SK-N-SH (cell line): ENCODE measurements at regions not wholly inside any gene's neighbourhood (a gene's known extent, or its start where the extent isn't known, plus 50 kb on each side); places are given as distances from the start of the nearest gene placed in this dataset.

Source experiments
- CTCF ChIA-PET: fragments of 300-600, 350-600 bp; formaldehyde crosslinking; extraction: SDS; loops from one replicate; lab custom pipeline; 2021; lab: Yijun Ruan, JAX
- POLR2A ChIA-PET: fragments of 350-600 bp; sonication (Branson Sonifier 250); formaldehyde crosslinking; extraction: SDS; loops from one replicate; lab custom pipeline; 2020; ENCODE audit warnings: antibody characterized with exemption, inconsistent platforms; lab: Yijun Ruan, JAX
- DNase-seq: peaks from one replicate; pipeline ENCODE4 v3.0.0; 2012
- H2AFZ ChIP-seq: fragments of 200-600 bp; sonication (generic); 2 replicates; pipeline ENCODE4 v1.8.1; 2016; ENCODE audit warnings: antibody characterized with exemption, mild to moderate bottlenecking, low read depth
- H3F3A ChIP-seq: fragments of 200-600 bp; sonication (generic); replicated peaks from 2 replicates; pipeline ENCODE3; 2016; ENCODE audit warnings: antibody characterized with exemption, mild to moderate bottlenecking; ENCODE audit not compliant: insufficient read depth
- H3K27ac ChIP-seq, 2 experiments: fragments of 200-500 bp in 1 of 2; fragments of 200-600 bp in 1 of 2; sonication (Bioruptor generic) in 1 of 2; sonication (generic), shearing (Covaris generic) in 1 of 2; 2 replicates each; pipeline versions ENCODE4 v1.5.1 to v1.6.1; 2014 to 2016; ENCODE audit warnings: low read depth in 2 of 2, inconsistent platforms in 1 of 2, low read length in 1 of 2, mild to moderate bottlenecking in 1 of 2, mixed read lengths in 1 of 2
- H3K27me3 ChIP-seq: fragments of 200-600 bp; sonication (generic), shearing (Covaris generic); 2 replicates; pipeline ENCODE4 v1.6.1; 2016; ENCODE audit warnings: mixed run types; ENCODE audit not compliant: insufficient read depth
- H3K36me3 ChIP-seq, 2 experiments: fragments of 200-500 bp in 1 of 2; fragments of 200-600 bp in 1 of 2; sonication (Bioruptor generic) in 1 of 2; sonication (generic) in 1 of 2; replicated peaks in 1 of 2; 2 replicates each; pipeline versions ENCODE3 to v1.5.1; 2014 to 2016; ENCODE audit warnings: low read length in 1 of 2, mild to moderate bottlenecking in 1 of 2; ENCODE audit not compliant: insufficient read depth in 2 of 2, control insufficient read depth in 1 of 2
- H3K4me1 ChIP-seq, 2 experiments: fragments of 200-500 bp in 1 of 2; fragments of 200-600 bp in 1 of 2; sonication (Bioruptor generic) in 1 of 2; sonication (generic), shearing (Covaris generic) in 1 of 2; 2 replicates each; pipeline versions ENCODE4 v1.5.1 to v1.6.1; 2014 to 2016; ENCODE audit warnings: low read depth in 1 of 2, low read length in 1 of 2, mixed run types in 1 of 2; ENCODE audit not compliant: insufficient read depth in 2 of 2, control insufficient read depth in 1 of 2
- H3K4me2 ChIP-seq: fragments of 200-600 bp; sonication (generic), shearing (Covaris generic); 2 replicates; pipeline ENCODE4 v1.6.1; 2017; ENCODE audit warnings: mixed run types
- H3K4me3 ChIP-seq, 2 experiments: fragments of 200-500 bp in 1 of 2; fragments of 200-600 bp in 1 of 2; sonication (Bioruptor generic) in 1 of 2; sonication (generic), shearing (Covaris generic) in 1 of 2; 2 replicates each; pipeline versions ENCODE4 v1.5.1 to v1.8.1; 2014 to 2016; ENCODE audit warnings: low read depth in 2 of 2, inconsistent platforms in 1 of 2, low read length in 1 of 2, mild to moderate bottlenecking in 1 of 2, mixed read lengths in 1 of 2, moderate library complexity in 1 of 2
- H3K79me2 ChIP-seq: fragments of 200-600 bp; sonication (generic); 2 replicates; pipeline ENCODE4 v1.8.1; 2017; ENCODE audit warnings: mild to moderate bottlenecking; ENCODE audit not compliant: insufficient read depth
- H3K9ac ChIP-seq: fragments of 200-600 bp; sonication (generic); 2 replicates; pipeline ENCODE4 v1.6.1; 2017; ENCODE audit warnings: mixed run types
- H3K9me2 ChIP-seq: fragments of 200-600 bp; sonication (generic); 2 replicates; pipeline ENCODE4 v1.6.1; 2017; ENCODE audit warnings: mixed run types
- H3K9me3 ChIP-seq: fragments of 200-600 bp; sonication (generic); 2 replicates; pipeline ENCODE4 v1.6.1; 2017; ENCODE audit warnings: mixed run types, mild to moderate bottlenecking, moderate library complexity
- H4K20me1 ChIP-seq: fragments of 200-600 bp; sonication (generic); 2 replicates; pipeline ENCODE4 v1.6.1; 2017; ENCODE audit warnings: mild to moderate bottlenecking, mixed run types; ENCODE audit not compliant: insufficient read depth
- CTCF ChIP-seq: fragments of 200-600 bp; sonication (generic); IDR thresholded peaks from 2 replicates; pipeline ENCODE4 v1.6.1; 2017; ENCODE audit warnings: antibody characterized with exemption, mild to moderate bottlenecking, moderate library complexity
- ELF1 ChIP-seq: IDR thresholded peaks from 2 replicates; pipeline ENCODE4 v1.4.0; 2012
- FOSL2 ChIP-seq: IDR thresholded peaks from 2 replicates; pipeline ENCODE4 v1.4.0; 2012; ENCODE audit warnings: low read depth, mild to moderate bottlenecking, moderate library complexity, borderline replicate concordance
- FOXM1 ChIP-seq: IDR thresholded peaks from 2 replicates; pipeline ENCODE4 v1.4.0; 2012; ENCODE audit warnings: low read depth, mild to moderate bottlenecking
- GABPA ChIP-seq: IDR thresholded peaks from 2 replicates; pipeline ENCODE4 v1.4.0; 2012; ENCODE audit warnings: low read depth, mild to moderate bottlenecking
- GATA2 ChIP-seq: sonication (generic); formaldehyde crosslinking; IDR thresholded peaks from 2 replicates; pipeline ENCODE4 v1.5.0; 2020; ENCODE audit warnings: mild to moderate bottlenecking, missing genetic modification reagents
- MEF2A ChIP-seq: IDR thresholded peaks from 2 replicates; pipeline ENCODE4 v1.4.0; 2012; ENCODE audit warnings: low read depth, borderline replicate concordance
- MXI1 ChIP-seq: IDR thresholded peaks from 2 replicates; pipeline ENCODE4 v1.6.1; 2012; ENCODE audit warnings: mild to moderate bottlenecking, low read depth, low read length, improper control_type of control experiment
- RAD21 ChIP-seq: IDR thresholded peaks from 2 replicates; pipeline ENCODE4 v1.6.1; 2012; ENCODE audit warnings: mild to moderate bottlenecking, low read length
- RXRA ChIP-seq: IDR thresholded peaks from 2 replicates; pipeline ENCODE4 v1.4.0; 2012; ENCODE audit warnings: low read depth, mild to moderate bottlenecking, borderline replicate concordance
- SMC3 ChIP-seq: IDR thresholded peaks from 2 replicates; pipeline ENCODE4 v1.6.1; 2012; ENCODE audit warnings: low read depth, low read length, improper control_type of control experiment
- TCF12 ChIP-seq: IDR thresholded peaks from 2 replicates; pipeline ENCODE4 v1.4.0; 2012
- TEAD4 ChIP-seq: IDR thresholded peaks from 2 replicates; pipeline ENCODE4 v1.4.0; 2012; ENCODE audit warnings: mild to moderate bottlenecking, borderline replicate concordance; ENCODE audit not compliant: insufficient read depth
- USF2 ChIP-seq: fragments of 150-350 bp; IDR thresholded peaks from 2 replicates; pipeline ENCODE4 v1.6.1; 2017; ENCODE audit warnings: antibody characterized with exemption, low read length, low read depth, borderline replicate concordance
- TF ChIP-seq, protein P1 (sequence below): IDR thresholded peaks from 2 replicates; pipeline ENCODE4 v1.6.1; 2012; ENCODE audit warnings: mild to moderate bottlenecking, low read depth, low read length, moderate library complexity
- TF ChIP-seq, protein P2 (sequence below): IDR thresholded peaks from 2 replicates; pipeline ENCODE4 v1.4.0; 2012; ENCODE audit warnings: low read depth
- TF ChIP-seq, protein P3 (sequence below): IDR thresholded peaks from 2 replicates; pipeline ENCODE4 v1.4.0; 2012; ENCODE audit warnings: low read depth, borderline replicate concordance

- Histone ChIP-seq H3K9me2 (no peaks in the 10 kb centered on the region), H3K27me3 (no peaks in the 10 kb centered on the region), H3K79me2 (no peaks in the 10 kb centered on the region), H3K27ac (no peak overlapping the region), H3K4me3 (no peak overlapping the region), H3F3A (no peaks in the 10 kb centered on the region), H3K4me1 (peaks cover 0 to 2% of the 10 kb centered on the region in 2 experiments; a peak in 2 of 4 replicates), H4K20me1 (no peaks in the 10 kb centered on the region), H2AFZ (no peak overlapping the region), H3K4me2 (no peak overlapping the region), H3K9ac (no peak overlapping the region), H3K36me3 (no peaks in the 10 kb centered on the region), H3K9me3 (no peaks in the 10 kb centered on the region)
- ChIA-PET POLR2A (no interaction called here), CTCF (interaction anchor here (1.6 kb wide), 1 partner anchor 15 kb away, joined by 5 read pairs; no protein-coding TSS in a partner anchor)
- no peak for DNase-seq
- no peak for TF ChIP-seq RAD21
- TF ChIP-seq GATA2 (CRISPR knock-in tag): no peak
- no peak for TF ChIP-seq RXRA
- no peak for TF ChIP-seq ELF1
- TF ChIP-seq GABPA: no peak
- no peak for TF ChIP-seq TEAD4
- no peak for TF ChIP-seq FOXM1
- no peak for TF ChIP-seq MXI1
- no peak for TF ChIP-seq USF2
- no peak for TF ChIP-seq CTCF
- TF ChIP-seq SMC3: no peak
- TF ChIP-seq, protein P1, sequence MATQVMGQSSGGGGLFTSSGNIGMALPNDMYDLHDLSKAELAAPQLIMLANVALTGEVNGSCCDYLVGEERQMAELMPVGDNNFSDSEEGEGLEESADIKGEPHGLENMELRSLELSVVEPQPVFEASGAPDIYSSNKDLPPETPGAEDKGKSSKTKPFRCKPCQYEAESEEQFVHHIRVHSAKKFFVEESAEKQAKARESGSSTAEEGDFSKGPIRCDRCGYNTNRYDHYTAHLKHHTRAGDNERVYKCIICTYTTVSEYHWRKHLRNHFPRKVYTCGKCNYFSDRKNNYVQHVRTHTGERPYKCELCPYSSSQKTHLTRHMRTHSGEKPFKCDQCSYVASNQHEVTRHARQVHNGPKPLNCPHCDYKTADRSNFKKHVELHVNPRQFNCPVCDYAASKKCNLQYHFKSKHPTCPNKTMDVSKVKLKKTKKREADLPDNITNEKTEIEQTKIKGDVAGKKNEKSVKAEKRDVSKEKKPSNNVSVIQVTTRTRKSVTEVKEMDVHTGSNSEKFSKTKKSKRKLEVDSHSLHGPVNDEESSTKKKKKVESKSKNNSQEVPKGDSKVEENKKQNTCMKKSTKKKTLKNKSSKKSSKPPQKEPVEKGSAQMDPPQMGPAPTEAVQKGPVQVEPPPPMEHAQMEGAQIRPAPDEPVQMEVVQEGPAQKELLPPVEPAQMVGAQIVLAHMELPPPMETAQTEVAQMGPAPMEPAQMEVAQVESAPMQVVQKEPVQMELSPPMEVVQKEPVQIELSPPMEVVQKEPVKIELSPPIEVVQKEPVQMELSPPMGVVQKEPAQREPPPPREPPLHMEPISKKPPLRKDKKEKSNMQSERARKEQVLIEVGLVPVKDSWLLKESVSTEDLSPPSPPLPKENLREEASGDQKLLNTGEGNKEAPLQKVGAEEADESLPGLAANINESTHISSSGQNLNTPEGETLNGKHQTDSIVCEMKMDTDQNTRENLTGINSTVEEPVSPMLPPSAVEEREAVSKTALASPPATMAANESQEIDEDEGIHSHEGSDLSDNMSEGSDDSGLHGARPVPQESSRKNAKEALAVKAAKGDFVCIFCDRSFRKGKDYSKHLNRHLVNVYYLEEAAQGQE: no peak
- TF ChIP-seq, protein P2, sequence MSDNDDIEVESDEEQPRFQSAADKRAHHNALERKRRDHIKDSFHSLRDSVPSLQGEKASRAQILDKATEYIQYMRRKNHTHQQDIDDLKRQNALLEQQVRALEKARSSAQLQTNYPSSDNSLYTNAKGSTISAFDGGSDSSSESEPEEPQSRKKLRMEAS: no peak
- TF ChIP-seq, protein P3, sequence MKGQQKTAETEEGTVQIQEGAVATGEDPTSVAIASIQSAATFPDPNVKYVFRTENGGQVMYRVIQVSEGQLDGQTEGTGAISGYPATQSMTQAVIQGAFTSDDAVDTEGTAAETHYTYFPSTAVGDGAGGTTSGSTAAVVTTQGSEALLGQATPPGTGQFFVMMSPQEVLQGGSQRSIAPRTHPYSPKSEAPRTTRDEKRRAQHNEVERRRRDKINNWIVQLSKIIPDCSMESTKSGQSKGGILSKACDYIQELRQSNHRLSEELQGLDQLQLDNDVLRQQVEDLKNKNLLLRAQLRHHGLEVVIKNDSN: no peak
- no peak for TF ChIP-seq FOSL2
- TF ChIP-seq TCF12: no peak
- no peak for TF ChIP-seq MEF2A
- TF ChIP-seq, all 33 proteins: peak for 0
Observed at GRCh38 chr7:136064627-136065237, 87.6 kb upstream of the MTPN start.
